Osteoblast (primary cell): ENCODE measurements at regions not wholly inside any gene's neighbourhood (a gene's known extent, or its start where the extent isn't known, plus 50 kb on each side); places are given as distances from the start of the nearest gene placed in this dataset.

Experiments
- DNase-seq: peaks from one replicate; pipeline ENCODE4 v3.0.0; 2011; ENCODE audit warnings: low spot score, mixed read lengths; ENCODE audit not compliant: insufficient read length; ENCODE audit errors: missing footprints
- H2AFZ ChIP-seq: 2 replicates; pipeline ENCODE4 v1.6.0; 2011; ENCODE audit warnings: mild to moderate bottlenecking, low read length
- H3K27ac ChIP-seq: 2 replicates; pipeline ENCODE4 v1.5.1; 2011; ENCODE audit warnings: mild to moderate bottlenecking, low read depth, low read length, moderate library complexity
- H3K27me3 ChIP-seq: 2 replicates; pipeline ENCODE4 v1.6.0; 2012; ENCODE audit warnings: mild to moderate bottlenecking, control low read depth, inconsistent platforms, low read length, moderate library complexity; ENCODE audit not compliant: insufficient read depth
- H3K36me3 ChIP-seq: 2 replicates; pipeline ENCODE4 v1.5.1; 2011; ENCODE audit warnings: mild to moderate bottlenecking, low read length, control low read depth, moderate library complexity; ENCODE audit not compliant: insufficient read depth
- H3K4me1 ChIP-seq: 2 replicates; pipeline ENCODE4 v1.5.1; 2011; ENCODE audit warnings: mild to moderate bottlenecking, low read length, control low read depth, moderate library complexity; ENCODE audit not compliant: insufficient read depth
- H3K4me2 ChIP-seq: 2 replicates; pipeline ENCODE4 v1.6.0; 2011; ENCODE audit warnings: mild to moderate bottlenecking, low read length; ENCODE audit not compliant: insufficient read depth
- H3K4me3 ChIP-seq: fragments of 200-600 bp; sonication (generic); 3 replicates; pipeline ENCODE4 v1.5.1; 2012; ENCODE audit warnings: mild to moderate bottlenecking, low read length, inconsistent platforms; ENCODE audit not compliant: insufficient read depth
- H3K79me2 ChIP-seq: 2 replicates; pipeline ENCODE4 v1.6.0; 2012; ENCODE audit warnings: mild to moderate bottlenecking, low read length, control low read depth, inconsistent platforms; ENCODE audit not compliant: insufficient read depth
- H3K9me3 ChIP-seq: 2 replicates; pipeline ENCODE4 v1.5.1; 2011; ENCODE audit warnings: low read depth, low read length, control low read depth
- H4K20me1 ChIP-seq: 2 replicates; pipeline ENCODE4 v1.6.0; 2012; ENCODE audit warnings: mild to moderate bottlenecking, low read length, control low read depth; ENCODE audit not compliant: insufficient read depth
- CTCF ChIP-seq: IDR thresholded peaks from 2 replicates; pipeline ENCODE4 v1.5.1; 2011; ENCODE audit warnings: mild to moderate bottlenecking, low read depth, low read length, moderate library complexity; ENCODE audit errors: extremely low read depth

GRCh38 chr12:98280621-98281020, 234.8 kb upstream of the TMPO start:
- Histone ChIP-seq H4K20me1 (no peaks in the 10 kb centered on the region), H3K4me1 (no peaks in the 10 kb centered on the region), H3K36me3 (no peaks in the 10 kb centered on the region), H3K4me3 (no peak overlapping the region), H2AFZ (no peak overlapping the region), H3K4me2 (no peak overlapping the region), H3K79me2 (no peaks in the 10 kb centered on the region), H3K9me3 (no peaks in the 10 kb centered on the region), H3K27ac (no peak overlapping the region), H3K27me3 (no peaks in the 10 kb centered on the region)
- TF ChIP-seq CTCF, result no peak
- DNase-seq, result no peak

GRCh38 chr12:98291828-98292227, 223.6 kb upstream of the TMPO start:
- no peaks in the 10 kb centered on the region for H3K9me3 ChIP-seq
- H3K27ac ChIP-seq, result no peak overlapping the region
- no peak overlapping the region for H2AFZ ChIP-seq
- no peaks in the 10 kb centered on the region for H3K79me2 ChIP-seq
- DNase-seq, result no peak
- no peaks in the 10 kb centered on the region for H3K4me1 ChIP-seq
- no peaks in the 10 kb centered on the region for H3K27me3 ChIP-seq
- H3K4me2 ChIP-seq, result no peak overlapping the region
- no peaks in the 10 kb centered on the region for H4K20me1 ChIP-seq
- H3K36me3 ChIP-seq, result no peaks in the 10 kb centered on the region
- TF ChIP-seq CTCF, result no peak
- no peak overlapping the region for H3K4me3 ChIP-seq

GRCh38 chr12:98294051-98294805, 221.2 kb upstream of the TMPO start:
- Histone ChIP-seq H2AFZ (no peak overlapping the region), H3K79me2 (no peaks in the 10 kb centered on the region), H3K9me3 (no peaks in the 10 kb centered on the region), H3K27ac (no peak overlapping the region), H3K27me3 (no peaks in the 10 kb centered on the region), H3K4me3 (no peak overlapping the region), H3K36me3 (no peaks in the 10 kb centered on the region), H3K4me1 (no peaks in the 10 kb centered on the region), H3K4me2 (no peak overlapping the region), H4K20me1 (no peaks in the 10 kb centered on the region)
- no peak for DNase-seq
- TF ChIP-seq CTCF, result no peak

DNA sequence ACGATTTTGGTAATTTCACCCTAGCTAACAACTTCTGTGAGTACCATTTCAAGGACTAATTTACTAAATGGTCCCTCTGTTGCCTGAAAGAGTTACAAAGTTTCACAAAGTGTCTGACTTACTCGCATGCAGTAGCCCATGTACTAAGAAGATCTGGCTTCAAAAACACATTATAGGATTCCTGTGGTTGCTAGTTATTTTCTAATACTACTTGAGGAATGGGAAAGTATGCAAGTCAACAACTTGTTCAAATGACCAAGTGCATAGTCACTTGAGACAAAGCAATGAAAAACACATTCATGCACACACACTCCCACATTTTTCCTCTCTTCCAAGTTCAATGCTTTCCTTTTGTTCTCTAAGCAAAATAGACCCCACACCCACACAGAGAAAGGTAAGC, 219.7 kb upstream of the TMPO start:
- Histone ChIP-seq H3K9me3 (no peaks in the 10 kb centered on the region), H3K4me1 (no peaks in the 10 kb centered on the region), H3K4me3 (no peak overlapping the region), H4K20me1 (no peaks in the 10 kb centered on the region), H3K27ac (no peak overlapping the region), H3K27me3 (no peaks in the 10 kb centered on the region), H3K79me2 (no peaks in the 10 kb centered on the region), H2AFZ (no peak overlapping the region), H3K36me3 (no peaks in the 10 kb centered on the region), H3K4me2 (no peak overlapping the region)
- no peak for DNase-seq
- no peak for TF ChIP-seq CTCF
